Pancreas (tissue), 10 donors: ENCODE measurements at regions not wholly inside any gene's neighbourhood (a gene's known extent, or its start where the extent isn't known, plus 50 kb on each side); places are given as distances from the start of the nearest gene placed in this dataset.

Experiments
- ATAC-seq, 4 donors: fragments of 200-7000 bp; cut with Tn5 transposase; one replicate each; pipeline versions ENCODE4 v1.8.0 to v1.9.1; 2020; ENCODE audit warnings: mild to moderate bottlenecking in 4 of 4, moderate library complexity in 4 of 4
- DNase-seq, 6 donors: peaks; one replicate each; pipeline ENCODE4 v3.0.0-alpha.2; 2020
- FAIRE-seq: peaks from 2 replicates; lab custom pipeline; 2012; peaks lifted over from hg19 to GRCh38; lab: Jason Lieb, UNC
- H3K27ac ChIP-seq, 4 donors: fragments of 200-600 bp; sonication (generic); 1 replicate in 3 of 4; 2 replicates in 1 of 4; pipeline versions ENCODE4 v1.5.0 to v1.8.0; 2020
- H3K27me3 ChIP-seq, 4 donors: fragments of 200-600 bp; one replicate each; pipeline ENCODE4 v1.8.0; 2021
- H3K36me3 ChIP-seq, 3 donors: fragments of 200-600 bp; sonication (generic) in 1 of 3; one replicate each; pipeline versions ENCODE4 v1.5.0 to v1.8.0; 2020 to 2021
- H3K4me1 ChIP-seq, 3 donors: fragments of 200-600 bp; one replicate each; pipeline ENCODE4 v1.8.0; 2021
- H3K4me3 ChIP-seq, 4 donors: fragments of 200-600 bp; sonication (generic) in 2 of 4; one replicate each; pipeline versions ENCODE4 v1.5.0 to v1.8.0; 2020 to 2021
- H3K9me3 ChIP-seq, 4 donors: fragments of 200-600 bp; one replicate each; pipeline ENCODE4 v1.8.0; 2021
- WGBS, 2 donors: extraction: QIAGEN DNeasy Blood & Tissue Kit; methylation state at CpG; one replicate each; pipeline ENCODE4 v1.1.7; 2013; 5-methylcytosine and 5-hydroxymethylcytosine counted together
- intact Hi-C, 3 donors: fragments of 100-400 bp; cut with DNase I; formaldehyde crosslinking; loops; one replicate each; pipeline versions ENCODE4 v1.11.1 to v1.14.2; 2022
- TF ChIP-seq, protein P1 (sequence below), 4 donors: fragments of 200-600 bp; sonication (generic) in 3 of 4; IDR thresholded peaks; one replicate each; pipeline versions ENCODE4 v1.5.0 to v1.8.0; 2021; ENCODE audit warnings: antibody characterized with exemption in 4 of 4
- donor health status: healthy with polysubstance abuse.
- donor health status: DM: no; HTN: no; CAD: no; lungs with moderate emphysema.
- donor health status: DM: no; HTN: no; CAD: no.
- donor health status: control.
- donor health status: control.
- donor health status: Bipolar disorder and iron deficiency.
- donor health status: DM: yes; HTN: yes; CAD: no.
- donor health status: DM: no; HTN: no; CAD: no.
- donor health status: DM: no; HTN: no; CAD: no.
- donor health status: DM: yes; HTN: yes; CAD: no.

GRCh38 chr14:53570411-53571387 is 385.9 kb downstream of the BMP4 start:
- TF ChIP-seq, protein P1, sequence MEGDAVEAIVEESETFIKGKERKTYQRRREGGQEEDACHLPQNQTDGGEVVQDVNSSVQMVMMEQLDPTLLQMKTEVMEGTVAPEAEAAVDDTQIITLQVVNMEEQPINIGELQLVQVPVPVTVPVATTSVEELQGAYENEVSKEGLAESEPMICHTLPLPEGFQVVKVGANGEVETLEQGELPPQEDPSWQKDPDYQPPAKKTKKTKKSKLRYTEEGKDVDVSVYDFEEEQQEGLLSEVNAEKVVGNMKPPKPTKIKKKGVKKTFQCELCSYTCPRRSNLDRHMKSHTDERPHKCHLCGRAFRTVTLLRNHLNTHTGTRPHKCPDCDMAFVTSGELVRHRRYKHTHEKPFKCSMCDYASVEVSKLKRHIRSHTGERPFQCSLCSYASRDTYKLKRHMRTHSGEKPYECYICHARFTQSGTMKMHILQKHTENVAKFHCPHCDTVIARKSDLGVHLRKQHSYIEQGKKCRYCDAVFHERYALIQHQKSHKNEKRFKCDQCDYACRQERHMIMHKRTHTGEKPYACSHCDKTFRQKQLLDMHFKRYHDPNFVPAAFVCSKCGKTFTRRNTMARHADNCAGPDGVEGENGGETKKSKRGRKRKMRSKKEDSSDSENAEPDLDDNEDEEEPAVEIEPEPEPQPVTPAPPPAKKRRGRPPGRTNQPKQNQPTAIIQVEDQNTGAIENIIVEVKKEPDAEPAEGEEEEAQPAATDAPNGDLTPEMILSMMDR (IDR thresholded peaks at IDR 0.05): no peak
- no peak overlapping the region for H3K4me3 ChIP-seq
- no peak for ATAC-seq
- H3K27ac ChIP-seq: no peak overlapping the region
- intact Hi-C loops: no loop called here
- 71 to 75% methylated on average over 9 of the region's 9 CpGs for WGBS, 2 donors
- no peaks in the 10 kb centered on the region for H3K27me3 ChIP-seq
- H3K4me1 ChIP-seq: no peaks in the 10 kb centered on the region
- H3K9me3 ChIP-seq: no peaks in the 10 kb centered on the region
- DNase-seq: no peak
- H3K36me3 ChIP-seq: no peaks in the 10 kb centered on the region
- no peak for FAIRE-seq

DNA sequence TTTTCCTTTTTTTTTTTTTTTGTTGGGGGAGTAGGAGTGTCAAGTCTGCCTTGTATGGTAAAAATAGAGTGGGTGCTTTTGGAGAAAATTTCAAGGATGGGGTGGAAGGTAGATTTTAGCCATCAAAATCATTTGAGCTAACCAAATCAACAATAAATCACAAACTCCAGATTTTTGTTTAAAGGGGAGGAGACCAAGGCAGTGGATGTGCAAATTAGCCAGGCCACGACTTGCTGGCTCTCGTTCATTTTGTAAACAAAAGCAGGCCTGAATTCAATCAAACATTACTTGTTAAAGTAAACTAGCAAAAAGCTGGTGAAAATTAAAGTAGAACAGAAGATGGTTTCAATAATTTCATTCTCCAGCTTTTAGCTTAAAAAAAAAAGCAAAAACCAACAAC is 387.2 kb downstream of the BMP4 start:
- no peak overlapping the region for H3K27ac ChIP-seq
- no peak overlapping the region for H3K4me3 ChIP-seq
- no peaks in the 10 kb centered on the region for H3K36me3 ChIP-seq
- no peaks in the 10 kb centered on the region for H3K9me3 ChIP-seq
- H3K27me3 ChIP-seq: no peaks in the 10 kb centered on the region
- no peaks in the 10 kb centered on the region for H3K4me1 ChIP-seq
- WGBS, 2 donors: 63 to 72% methylated on average over 2 of the region's 2 CpGs
- TF ChIP-seq, protein P1 (IDR thresholded peaks at IDR 0.05): no peak
- FAIRE-seq (no peak), ATAC-seq (no peak), DNase-seq (no peak)
- intact Hi-C loops: no loop called here

DNA sequence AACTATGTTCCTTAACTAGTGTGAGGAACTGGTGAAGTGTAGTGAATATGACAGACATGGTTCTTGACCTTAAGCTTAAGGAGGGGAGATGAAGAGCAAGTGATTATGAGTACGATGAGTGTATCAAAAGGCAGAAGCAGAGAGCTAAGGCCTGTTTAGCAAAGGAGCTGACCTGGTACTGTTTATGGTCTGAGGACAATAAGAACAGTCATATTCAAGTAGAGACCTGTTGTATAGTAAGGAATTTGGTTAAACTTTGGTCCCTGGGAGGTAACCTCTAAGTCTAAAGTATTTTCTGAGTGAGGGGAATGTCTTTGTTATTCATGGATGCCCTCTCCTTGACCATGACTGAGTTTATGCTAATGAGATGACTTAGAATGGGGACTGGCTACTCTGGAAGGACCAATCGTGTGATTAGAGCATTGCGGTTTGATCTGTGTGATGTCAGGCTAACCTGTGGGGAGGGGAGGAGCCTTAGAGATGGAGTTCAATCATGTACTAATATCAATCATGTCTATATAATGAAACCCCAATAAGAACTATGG is 389.3 kb downstream of the BMP4 start:
- FAIRE-seq (no peak), ATAC-seq (no peak), DNase-seq (no peak)
- Histone ChIP-seq H3K36me3 (no peaks in the 10 kb centered on the region), H3K9me3 (no peaks in the 10 kb centered on the region), H3K27ac (no peak overlapping the region), H3K4me3 (no peak overlapping the region), H3K27me3 (no peaks in the 10 kb centered on the region), H3K4me1 (no peaks in the 10 kb centered on the region)
- TF ChIP-seq, protein P1 (IDR thresholded peaks at IDR 0.05): no peak
- intact Hi-C loops: no loop called here
- 80 to 90% methylated on average over 3 of the region's 3 CpGs for WGBS, 2 donors

GRCh38 chr14:53564870-53565269 is 391.8 kb downstream of the BMP4 start:
- ATAC-seq: no peak
- no peaks in the 10 kb centered on the region for H3K27me3 ChIP-seq
- no peaks in the 10 kb centered on the region for H3K36me3 ChIP-seq
- intact Hi-C loops: no loop called here
- no peaks in the 10 kb centered on the region for H3K4me1 ChIP-seq
- TF ChIP-seq, protein P1 (IDR thresholded peaks at IDR 0.05): no peak
- no peak for DNase-seq
- FAIRE-seq: no peak
- no peak overlapping the region for H3K27ac ChIP-seq
- H3K9me3 ChIP-seq: no peaks in the 10 kb centered on the region
- WGBS, 2 donors: 79 to 85% methylated on average over 1 of the region's 1 CpG
- H3K4me3 ChIP-seq: no peak overlapping the region

DNA sequence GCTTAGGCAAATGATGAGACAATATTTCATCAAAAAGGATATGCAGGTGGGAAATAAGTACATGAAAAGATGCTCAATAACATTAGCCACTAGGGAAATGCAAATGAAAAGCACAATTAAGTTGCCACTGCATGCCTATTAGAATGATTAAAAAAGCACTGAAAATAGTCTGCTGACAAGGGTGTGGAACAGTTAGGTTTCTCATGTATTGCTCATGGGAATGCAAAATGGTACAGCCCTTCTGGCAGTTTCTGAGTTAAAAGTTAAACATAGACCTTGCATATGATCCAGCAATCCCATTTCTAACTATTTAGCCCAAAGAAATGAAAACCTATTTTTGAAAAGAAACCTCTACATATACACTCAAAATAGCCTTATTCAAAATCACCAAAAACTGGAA is 393.0 kb downstream of the BMP4 start:
- ATAC-seq (no peak), DNase-seq (no peak), FAIRE-seq (no peak)
- Histone ChIP-seq H3K4me1 (no peaks in the 10 kb centered on the region), H3K9me3 (no peaks in the 10 kb centered on the region), H3K4me3 (no peak overlapping the region), H3K27me3 (no peaks in the 10 kb centered on the region), H3K36me3 (no peaks in the 10 kb centered on the region), H3K27ac (no peak overlapping the region)
- intact Hi-C loops: no loop called here
- TF ChIP-seq, protein P1 (IDR thresholded peaks at IDR 0.05): no peak
